Fibroblast of skin of scalp (primary cell): ENCODE measurements at regions not wholly inside any gene's neighbourhood (a gene's known extent, or its start where the extent isn't known, plus 50 kb on each side); places are given as distances from the start of the nearest gene placed in this dataset.
"Not testable (repeated sequence)": the region's sequence is repeated elsewhere in the genome, so short reads cannot be mapped to it uniquely, and the experiment has no call there.

Source experiments
- DNase-seq: peaks from one replicate; pipeline ENCODE4 v3.0.0-alpha.2; 2013

DNA sequence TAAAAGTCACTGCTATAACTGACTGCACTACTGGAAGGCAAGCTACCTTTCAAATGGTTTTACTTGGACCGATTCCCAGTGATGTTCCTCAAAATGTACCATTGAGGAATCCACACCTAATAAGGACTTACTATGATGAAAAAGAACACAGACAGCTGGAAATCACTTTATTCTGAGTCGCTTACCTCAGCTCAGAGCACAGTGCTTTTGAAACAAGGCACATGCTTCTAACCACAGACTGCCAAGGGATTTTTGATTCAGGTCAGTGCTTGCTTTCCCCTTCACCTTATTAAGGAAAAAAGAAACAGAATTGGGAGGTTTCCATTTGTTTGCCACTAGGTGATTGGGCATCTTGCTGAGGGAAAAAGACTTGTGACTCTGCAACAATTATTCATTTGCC, 707.5 kb upstream of the FSHR start:
- no peak for DNase-seq

- no peak for DNase-seq
These were observed 706.5 kb upstream of the FSHR start for GRCh38 chr2:49860834-49861233.

DNA sequence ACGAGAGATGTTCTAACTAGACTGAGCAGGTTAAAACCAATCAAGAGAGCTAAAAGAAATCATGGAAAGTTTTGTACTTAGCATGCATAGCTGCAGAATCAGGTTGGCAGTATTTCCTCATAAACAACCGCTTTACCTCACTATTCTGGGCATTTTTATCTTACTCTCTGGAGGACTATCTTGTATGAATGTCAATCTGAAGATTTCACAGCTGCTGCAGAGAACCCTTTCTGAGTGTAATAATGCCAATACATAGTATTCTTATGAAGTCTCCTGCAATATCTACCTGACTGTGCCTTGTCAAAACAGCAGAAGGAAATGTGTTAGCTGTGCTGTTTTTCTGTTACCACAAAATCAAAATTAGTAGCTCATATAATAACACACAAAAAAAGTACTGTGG, 705.9 kb upstream of the FSHR start:
- DNase-seq, result no peak

DNA sequence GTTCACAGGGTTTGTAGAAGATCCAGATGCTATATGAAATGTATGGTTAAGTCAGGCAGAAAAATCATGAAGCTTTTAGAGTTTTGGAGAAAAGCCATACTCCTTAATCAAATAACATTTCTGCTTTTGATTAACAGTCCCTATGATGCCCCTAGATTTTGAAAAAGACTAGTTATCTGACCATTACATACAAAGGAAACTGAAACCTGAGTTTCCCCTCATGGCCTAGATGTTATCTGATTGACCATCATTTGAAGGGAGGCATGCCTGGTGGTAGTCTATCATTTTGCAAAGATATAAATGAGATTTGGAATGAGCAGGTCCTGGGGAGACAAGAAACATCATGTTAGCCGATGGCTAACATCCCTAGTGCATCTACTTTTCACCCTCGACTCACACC, 704.3 kb upstream of the FSHR start:
- no peak for DNase-seq

DNA sequence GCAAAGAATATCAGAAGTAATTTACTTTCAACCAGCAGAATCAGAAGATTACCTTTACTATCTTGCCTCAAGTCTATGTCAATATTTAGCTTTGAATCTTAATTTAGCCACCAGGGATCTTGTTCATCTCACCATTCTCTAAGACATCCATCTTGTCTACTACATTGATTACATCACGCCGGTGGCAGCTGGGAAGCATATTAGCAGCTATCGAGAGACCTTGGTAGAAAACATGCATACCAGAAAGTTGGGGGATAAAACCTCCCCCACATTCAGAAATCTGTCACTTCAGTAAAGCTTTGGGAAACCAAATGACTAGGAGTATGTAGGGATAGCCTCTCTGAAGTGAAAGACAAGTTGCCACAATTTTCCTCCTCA, 703.8 kb upstream of the FSHR start:
- DNase-seq, result no peak

- DNase-seq, result no peak
These were observed 703.2 kb upstream of the FSHR start for GRCh38 chr2:49857371-49858112.

DNA sequence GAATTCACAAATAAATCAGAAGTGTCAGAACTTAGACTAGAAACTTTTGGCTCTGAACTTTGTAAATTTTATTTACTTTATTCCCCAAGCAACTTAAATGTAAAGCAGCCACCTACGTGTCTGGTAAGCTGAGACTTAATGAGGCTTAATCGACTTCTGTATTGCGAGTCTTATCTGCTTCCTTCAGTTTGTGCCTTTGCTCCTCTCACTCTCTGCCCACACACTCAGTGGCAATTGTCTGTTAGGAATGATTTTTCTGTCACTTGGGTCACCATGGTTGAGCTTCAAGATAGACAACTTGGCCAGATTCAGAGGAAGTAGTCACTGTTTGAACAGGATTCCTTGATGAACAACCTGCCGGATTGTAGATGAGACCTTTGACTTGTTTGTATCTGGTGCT, 691.4 kb upstream of the FSHR start:
- no peak for DNase-seq

DNA sequence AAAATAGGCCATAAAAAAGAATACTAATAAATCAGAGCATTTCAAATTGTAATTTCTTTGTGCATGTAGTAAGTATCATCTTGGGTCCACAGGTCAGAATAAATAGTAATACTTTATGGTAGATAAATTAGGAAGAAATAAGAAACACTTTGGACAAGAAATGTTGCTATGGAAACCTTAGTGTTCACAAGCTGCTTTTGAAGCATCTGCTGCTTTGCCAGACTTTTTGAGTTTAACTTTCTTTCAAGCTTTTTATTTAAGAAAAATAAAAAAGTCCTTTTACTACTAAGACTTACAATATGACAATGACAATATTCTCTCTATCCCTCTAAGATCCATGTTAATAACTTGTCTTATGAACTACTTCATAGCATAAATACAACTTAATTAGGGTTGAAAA, 690.7 kb upstream of the FSHR start:
- DNase-seq, result no peak

- DNase-seq, result not testable (repeated sequence)
These were observed 689.8 kb upstream of the FSHR start for GRCh38 chr2:49844113-49844512.

GRCh38 chr2:49843314-49843713, 689.0 kb upstream of the FSHR start:
- no peak for DNase-seq

- no peak for DNase-seq
These were observed 686.2 kb upstream of the FSHR start for GRCh38 chr2:49840428-49840975.

- no peak for DNase-seq
These were observed 685.5 kb upstream of the FSHR start for GRCh38 chr2:49839818-49840217.

- no peak for DNase-seq
These were observed 683.4 kb upstream of the FSHR start for GRCh38 chr2:49837561-49838293.

DNA sequence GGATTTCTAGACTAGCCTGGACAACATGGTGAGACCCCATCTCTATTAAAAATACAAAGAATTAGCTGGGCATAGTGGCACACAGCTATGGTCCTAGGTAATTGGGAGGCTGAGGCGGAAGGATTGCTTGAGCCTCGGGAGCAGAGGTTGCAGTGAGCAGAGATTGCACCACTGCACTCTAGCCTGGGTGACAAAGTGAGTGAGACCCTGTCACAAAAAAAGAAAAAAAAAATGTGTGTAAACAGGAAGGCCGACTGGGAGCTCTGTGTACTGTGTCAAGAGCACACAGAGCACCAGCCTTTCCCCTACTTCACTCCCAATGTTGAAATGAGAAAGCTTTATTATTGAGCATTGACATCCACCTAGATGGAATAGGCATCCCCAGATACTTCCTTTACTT, 681.7 kb upstream of the FSHR start:
- DNase-seq, result no peak

DNA sequence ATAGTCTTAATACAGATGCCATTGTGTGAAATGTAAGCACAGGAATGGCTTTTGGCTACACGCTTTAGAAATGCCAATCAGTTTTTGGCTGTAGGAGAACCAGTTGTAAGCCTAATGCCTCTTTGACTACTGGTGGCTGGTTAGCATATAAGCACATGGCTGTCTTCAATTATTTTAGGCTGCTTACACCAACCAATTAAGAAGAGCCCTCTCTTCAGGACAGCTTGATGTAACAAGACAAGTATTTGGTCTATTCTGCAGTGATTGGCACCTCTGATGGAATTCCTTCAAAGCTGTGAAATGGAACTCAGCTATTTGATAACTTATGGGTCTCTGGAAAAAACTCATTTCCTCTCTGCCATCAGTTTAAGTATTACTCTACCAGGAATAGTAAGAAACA, 680.1 kb upstream of the FSHR start:
- DNase-seq, result no peak

DNA sequence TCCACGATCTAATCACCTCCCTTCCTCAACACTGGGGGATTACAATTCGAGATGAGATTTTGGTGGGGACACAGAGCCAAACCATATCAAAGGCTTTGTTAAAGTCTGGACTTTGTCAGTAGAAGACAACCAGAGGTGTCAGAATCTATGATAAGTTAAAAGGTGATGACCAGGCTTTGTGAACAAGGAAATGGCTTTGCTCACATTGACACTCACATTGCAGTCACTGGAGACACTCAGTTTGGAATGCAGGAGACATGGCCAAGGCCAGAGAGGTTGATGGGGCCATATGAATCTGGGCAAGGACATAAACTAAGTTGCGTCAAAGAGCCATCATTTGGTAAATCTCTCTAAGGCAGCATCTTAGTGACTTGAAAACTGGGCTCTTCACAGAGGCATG, 678.2 kb upstream of the FSHR start:
- no peak for DNase-seq

DNA sequence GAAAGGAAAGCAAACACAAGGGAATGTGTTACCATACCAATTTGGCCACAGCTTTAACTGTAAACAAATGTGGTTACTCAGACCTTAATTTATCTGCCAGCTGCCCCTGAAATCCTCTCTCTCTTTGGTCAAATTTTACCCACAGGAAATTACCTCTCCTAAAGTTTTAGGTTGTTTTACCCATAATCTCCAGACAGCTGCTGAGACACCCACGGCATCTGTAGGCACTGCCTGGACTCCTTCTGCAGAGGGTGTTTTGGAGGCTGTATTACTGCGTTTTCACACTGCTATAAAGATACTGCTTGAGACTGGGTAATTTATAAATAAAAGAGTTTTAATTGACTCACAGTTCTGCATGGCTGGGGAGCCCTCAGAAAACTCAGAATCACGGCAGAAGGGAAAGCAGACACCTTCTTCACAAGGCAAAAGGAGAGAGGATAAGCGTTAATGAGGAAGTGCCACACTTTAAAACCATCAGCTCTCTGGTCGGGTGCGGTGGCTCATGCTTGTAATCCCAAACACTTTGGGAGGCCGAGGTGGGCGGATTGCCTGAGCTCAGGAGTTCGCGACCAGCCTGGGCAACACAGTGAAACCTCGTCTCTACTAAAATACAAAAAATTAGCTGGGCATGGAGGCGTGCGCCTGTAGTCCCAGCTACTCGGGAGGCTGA, 677.5 kb upstream of the FSHR start:
- DNase-seq, result peak; percentile 0

- DNase-seq, result no peak
These were observed 676.5 kb upstream of the FSHR start for GRCh38 chr2:49830846-49831245.

DNA sequence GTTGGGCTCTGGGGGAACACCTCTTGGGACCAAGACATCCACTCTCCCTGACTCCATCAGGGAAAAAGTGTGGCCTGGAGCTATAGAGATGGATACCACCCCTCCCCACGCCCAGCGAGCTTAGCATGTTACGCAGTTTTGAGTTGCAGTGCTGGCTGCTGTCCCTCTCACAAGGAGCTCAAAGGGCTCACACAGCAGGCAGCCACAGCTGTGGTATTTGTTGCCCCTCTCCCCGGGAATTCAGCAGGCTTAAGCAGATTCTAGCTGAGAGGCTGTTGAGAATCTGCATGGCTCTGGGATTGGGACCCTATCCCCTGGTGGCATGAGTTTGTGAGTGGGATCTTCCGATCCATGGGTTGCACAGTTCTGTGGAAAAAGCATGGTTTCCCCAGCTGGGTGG, 673.1 kb upstream of the FSHR start:
- DNase-seq, result no peak

- no peak for DNase-seq
These were observed 658.9 kb upstream of the FSHR start for GRCh38 chr2:49813208-49813607.

- no peak for DNase-seq
These were observed 658.4 kb upstream of the FSHR start for GRCh38 chr2:49812730-49813129.

DNA sequence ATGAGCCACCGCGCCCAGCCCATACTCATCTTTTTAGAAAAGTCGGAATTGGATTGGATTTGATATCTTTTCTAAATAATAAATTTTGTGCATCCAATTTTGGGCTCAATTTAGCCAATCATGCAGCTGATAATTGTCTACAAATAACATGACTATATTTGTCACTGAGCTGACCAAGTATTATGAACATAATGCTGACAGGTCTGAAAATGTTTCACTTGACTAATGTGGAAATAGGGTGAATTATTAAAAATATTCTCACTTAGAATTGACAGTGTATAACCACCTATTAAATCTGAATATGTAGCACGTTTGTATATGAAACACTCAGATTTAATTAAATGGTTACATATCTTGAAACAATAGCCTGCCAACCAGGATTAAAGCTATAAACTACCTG, 657.2 kb upstream of the FSHR start:
- DNase-seq, result no peak

DNA sequence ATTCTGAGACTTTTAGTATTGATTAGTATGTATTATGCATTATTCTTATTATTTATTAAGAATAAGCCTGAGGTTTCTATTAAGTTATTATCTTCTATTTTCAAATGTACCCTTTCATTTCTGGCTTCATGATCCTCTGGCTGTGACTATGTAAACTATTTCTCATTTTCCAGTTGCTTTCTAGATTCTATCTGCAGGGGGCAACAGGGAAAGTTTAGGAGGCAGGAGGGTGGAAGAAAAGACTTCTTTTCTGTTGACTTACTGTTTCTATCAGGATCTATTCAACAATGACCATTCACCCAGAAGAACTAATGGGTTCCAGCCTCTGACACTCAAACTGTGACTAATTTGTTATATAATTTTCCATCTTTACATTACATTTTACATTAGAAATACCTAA, 653.4 kb upstream of the FSHR start:
- DNase-seq, result no peak

DNA sequence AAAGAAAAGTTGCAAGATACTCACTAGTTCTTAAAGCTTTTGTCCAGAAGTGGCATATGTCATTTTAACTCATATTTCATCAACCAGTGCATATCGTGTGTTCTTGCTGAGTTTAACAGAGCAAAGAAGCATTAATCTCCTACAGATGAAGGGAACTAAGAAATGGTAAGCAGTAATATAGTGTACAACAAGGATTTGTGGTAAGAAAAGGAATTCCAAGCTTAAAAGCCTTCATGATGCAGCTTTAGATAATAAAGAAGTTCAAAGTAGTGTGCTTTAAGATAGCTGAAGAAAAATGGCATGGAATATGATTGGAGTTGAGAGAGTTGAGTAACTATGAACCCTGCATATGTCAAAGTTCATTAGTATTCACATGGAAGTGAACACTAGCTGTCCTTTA, 649.8 kb upstream of the FSHR start:
- DNase-seq, result no peak
